Skin of body (tissue), 1 donor: ENCODE measurements at regions not wholly inside any gene's neighbourhood (a gene's known extent, or its start where the extent isn't known, plus 50 kb on each side); places are given as distances from the start of the nearest gene placed in this dataset.
"Not testable (repeated sequence)": the region's sequence is repeated elsewhere in the genome, so short reads cannot be mapped to it uniquely, and the experiment has no call there.

Experiments
- DNase-seq: peaks from one replicate; lab custom pipeline; 2025; lab: John Stamatoyannopoulos, UW

DNA sequence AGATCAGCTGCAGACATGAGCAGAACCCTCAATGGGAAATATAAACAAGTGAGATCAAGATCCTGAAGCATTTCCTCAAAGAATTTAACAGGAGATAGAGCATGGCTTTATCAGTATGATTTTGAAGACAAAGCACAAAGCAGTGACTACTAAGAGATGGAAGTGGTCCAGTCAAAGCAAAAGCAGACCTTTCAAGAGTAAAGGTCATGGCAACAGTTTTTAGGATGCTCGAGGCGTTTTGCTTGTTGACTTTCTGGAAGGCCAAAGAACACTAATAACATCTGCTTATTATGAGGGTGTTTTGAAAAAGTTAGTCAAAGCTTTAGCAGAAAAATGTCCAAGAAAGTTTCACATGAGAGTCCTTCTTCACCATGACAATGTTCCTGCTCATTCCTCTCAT is 128.5 kb downstream of the KCNE4 start:
- DNase-seq, result no peak

DNA sequence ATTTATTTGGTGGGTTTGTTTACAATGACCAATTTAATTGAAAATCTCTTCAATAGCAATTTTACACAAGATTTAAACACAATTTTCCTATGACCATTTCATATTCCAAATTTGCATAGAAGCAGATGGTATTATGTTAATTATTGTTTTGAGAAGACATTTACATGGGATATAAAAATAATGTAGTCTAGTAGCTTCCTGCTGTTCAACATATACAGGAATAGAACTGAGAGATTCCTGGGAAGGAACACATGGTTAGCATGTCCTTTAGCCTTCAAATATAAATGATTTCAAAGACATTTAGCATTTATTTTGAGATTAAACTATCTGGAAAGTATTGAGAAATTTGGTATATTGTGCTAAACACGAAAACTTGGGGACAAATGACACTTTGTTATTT is 129.6 kb downstream of the KCNE4 start:
- DNase-seq, result no peak

DNA sequence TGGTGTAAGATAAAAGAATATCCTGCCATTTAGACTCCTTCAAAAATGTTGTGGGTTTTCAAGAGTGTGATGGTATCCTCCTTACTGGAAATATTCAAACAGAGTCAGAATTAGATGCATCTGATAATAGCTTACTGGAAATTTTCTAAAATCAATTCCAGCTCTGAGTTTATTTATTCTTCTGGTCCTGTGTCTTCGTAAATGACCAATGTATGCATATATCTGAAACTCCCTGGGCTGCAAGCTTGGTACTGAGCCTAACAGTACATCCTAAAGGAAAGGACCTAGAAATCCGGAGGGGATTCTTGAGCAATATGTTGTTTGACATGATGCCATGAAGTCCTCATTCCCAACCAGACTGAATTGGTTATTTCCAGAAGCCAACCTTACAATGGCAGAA is 130.4 kb downstream of the KCNE4 start:
- no peak for DNase-seq

DNA sequence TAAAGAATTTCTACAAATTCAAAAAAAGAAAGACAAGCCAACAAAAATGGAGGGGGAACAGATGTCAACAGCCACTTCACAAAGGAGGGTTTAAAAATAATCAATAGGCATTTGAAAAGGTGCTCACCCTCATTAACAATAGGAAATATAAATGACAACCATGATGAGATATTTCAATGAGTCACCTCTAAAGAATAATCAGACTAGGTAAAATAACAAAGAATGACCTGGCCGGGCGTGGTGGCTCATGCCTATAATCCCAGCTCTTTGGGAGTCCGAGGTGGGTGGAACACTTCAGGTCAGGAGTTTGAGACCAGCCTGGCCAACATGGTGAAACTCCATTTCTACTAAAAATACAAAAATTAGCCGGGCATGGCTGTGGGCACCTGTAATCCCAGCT is 133.6 kb downstream of the KCNE4 start:
- no peak for DNase-seq

DNA sequence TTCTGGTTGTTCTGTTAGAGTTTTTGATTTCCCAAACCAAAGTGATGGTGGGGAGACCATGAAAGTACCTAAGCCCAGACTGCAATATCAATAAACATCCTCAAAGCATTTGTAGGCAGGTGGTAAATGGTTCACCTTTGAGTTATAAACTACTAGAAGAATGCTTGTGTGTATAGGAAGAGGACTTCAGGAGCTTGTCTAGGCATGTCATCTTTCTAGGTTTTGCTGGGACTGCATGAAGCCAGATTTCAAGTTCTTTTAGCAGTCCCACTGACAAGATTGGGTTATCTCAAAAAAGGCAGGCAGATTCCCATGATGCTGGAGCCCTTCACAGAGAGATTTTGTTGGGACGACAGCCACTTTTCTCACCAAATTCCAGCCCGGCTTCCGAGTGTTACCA is 135.3 kb downstream of the KCNE4 start:
- DNase-seq, result no peak

DNA sequence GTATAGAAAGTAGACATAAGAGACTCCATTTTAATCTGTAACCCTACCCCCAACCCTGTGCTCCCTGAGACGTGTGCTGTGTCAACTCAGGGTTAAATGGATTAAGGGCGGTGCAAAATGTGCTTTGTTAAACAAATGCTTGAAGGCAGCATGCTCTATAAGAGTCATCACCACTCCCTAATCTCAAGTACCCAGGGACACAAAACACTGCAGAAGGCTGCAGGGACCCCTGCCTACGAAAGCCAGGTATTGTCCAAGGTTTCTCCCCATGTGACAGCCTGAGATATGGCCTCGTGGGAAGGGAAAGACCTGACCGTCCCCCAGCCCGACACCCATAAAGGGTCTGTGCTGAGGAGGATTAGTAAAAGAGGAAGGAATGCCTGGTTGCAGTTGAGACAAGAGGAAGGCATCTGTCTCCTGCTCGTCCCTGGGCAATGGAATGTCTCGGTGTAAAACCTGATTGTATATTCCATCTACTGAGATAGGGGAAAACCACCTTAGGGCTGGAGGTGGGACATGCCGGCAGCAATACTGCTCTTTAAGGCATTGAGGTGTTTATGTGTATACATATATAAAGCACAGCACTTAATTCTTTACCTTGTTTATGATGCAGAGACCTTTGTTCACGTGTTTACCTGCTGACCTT is 138.7 kb downstream of the KCNE4 start:
- not testable (repeated sequence) for DNase-seq

DNA sequence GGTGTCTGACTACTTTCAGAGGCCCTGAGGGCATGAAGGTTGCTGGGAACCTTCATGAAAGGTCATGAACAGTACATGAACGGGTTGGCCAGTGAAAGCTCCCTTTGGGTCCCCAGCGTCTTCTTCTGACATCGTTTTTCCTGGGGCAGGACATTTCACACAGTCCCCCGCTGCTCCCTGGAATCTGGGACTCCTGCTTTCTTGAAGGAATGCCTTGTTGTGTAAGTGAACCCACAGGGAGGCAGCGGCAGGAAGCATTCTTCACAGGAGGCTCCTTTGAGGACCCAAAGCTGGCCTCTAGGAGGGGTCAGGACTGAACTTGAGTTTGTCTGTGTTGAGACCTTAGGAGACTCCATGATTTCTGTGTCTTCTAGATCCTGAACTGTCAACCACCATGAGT is 144.3 kb downstream of the KCNE4 start:
- DNase-seq, result no peak

DNA sequence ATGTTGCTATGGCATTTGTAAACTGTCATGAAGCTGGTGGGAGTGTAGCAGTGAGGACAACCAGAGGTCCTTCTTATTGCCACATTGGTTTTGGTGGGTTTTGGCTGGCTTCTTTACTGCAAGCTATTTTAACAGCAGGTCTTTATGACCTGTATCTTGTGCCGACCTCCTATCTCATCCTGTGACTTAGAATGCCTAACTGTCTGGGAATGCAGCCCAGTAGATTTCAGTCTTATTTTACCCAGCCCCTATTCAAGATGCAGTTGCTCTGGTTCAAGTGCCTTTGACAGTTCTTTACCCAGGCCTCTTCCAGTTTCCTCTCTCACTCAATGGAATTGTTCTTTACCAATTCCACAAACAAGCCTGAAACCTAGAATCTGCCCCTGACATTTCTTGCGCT is 145.1 kb downstream of the KCNE4 start:
- DNase-seq, result no peak

DNA sequence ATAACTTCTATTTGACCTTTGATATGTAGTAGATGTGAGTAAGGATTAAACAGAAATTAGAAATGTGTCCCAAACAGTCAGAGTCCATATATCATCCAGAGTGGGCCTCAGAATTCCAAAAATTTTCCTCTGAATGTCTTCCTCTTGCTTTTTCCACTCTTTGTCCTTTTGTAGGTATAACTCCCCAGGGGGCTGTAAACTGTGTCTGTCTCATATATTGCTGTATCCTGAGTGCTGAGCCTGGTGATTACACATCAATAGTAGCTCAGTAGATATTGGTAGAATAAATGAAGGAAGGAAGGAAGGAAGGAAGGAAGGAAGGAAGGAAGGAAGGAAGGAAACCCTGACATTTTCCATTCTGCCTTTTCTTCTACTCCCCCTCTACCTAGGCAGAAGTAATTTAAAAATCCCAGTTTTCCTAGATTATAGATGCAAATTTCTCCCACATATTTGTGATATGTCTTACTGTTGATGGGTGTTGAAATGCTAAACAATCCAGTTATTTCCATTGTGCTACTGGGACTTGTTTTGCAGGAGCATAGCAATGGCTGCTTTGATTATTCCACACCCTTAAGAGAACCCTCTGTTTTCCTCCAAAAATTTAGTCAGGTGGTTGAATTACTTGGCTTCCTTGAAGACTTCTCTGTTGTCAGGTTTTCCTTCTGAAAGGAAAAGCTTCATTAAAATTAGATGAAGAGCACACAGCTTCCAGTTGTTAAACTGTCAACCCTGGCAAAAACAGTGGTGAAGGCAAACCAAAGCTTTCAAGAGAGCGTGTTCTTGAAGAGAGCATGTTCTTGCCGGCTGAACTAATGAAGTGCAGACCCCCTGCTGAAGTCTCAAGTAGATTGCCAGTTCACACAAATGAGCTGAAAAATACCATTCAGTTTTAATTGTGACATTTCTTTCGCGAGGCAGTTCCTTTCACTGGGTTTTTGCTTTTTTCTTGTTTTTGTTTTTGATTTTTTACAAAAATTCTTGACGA is 147.8 kb downstream of the KCNE4 start:
- no peak for DNase-seq

DNA sequence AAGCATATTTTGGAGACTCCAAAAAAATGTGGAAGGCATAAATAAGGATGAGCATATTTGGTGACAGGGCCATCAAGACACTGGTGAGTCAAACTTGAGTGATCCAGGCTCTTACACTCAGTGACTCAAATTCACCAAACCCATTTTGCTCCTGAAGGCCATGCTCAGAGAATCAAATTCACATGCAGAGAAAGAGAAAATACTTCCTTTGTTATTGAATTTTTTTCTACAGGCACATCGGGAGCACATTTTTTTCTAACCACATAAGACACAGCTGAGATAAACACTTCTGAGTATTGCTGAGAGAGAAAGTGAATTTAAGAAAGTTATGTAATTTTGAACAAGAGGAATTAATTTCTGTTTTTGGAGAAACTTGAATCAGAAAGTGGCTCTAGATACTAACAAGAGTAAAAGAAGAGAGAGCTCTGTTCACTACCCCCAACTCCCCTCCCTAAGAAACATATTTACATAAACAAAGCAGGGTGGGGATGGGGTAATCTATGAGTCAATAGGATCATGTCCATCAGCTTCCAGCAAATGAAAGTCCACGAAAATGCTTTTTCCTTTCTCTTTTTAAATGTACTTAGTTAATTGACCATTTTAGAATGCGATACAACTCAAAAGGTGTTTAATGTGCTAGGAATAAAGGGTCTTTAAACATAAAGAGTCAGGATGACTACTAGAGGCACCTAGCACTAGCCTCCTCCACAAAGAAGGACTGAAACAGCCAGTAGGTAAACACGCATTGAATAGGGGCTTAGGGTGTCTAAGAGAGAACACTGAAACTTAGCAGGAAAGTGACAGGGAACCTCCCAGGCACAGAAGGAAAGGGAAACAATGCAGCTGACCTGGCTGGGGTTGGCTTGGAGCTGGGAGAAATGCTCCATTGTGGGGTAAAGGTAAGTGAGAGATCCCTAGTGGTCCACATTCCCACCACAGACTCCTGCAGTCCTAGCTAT is 152.3 kb downstream of the KCNE4 start:
- peak; percentile 52 for DNase-seq

DNA sequence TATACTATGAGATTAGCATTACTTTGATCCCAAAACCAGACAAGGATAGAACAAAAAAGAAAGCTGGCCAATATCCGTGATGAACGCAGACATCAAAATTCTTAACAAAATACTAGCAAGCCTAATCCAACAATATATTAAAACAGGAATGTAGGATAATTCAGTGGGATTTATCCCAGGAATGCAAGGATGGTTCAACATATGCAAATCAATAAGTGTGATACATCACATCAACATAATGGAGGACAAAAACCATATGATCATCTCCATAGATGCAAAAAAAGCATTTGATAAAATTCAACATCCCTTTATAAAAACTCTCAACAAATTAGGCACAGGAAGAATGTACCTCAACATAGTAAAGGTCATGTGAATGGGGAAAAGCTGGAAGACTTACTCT is 158.5 kb downstream of the KCNE4 start:
- no peak for DNase-seq

DNA sequence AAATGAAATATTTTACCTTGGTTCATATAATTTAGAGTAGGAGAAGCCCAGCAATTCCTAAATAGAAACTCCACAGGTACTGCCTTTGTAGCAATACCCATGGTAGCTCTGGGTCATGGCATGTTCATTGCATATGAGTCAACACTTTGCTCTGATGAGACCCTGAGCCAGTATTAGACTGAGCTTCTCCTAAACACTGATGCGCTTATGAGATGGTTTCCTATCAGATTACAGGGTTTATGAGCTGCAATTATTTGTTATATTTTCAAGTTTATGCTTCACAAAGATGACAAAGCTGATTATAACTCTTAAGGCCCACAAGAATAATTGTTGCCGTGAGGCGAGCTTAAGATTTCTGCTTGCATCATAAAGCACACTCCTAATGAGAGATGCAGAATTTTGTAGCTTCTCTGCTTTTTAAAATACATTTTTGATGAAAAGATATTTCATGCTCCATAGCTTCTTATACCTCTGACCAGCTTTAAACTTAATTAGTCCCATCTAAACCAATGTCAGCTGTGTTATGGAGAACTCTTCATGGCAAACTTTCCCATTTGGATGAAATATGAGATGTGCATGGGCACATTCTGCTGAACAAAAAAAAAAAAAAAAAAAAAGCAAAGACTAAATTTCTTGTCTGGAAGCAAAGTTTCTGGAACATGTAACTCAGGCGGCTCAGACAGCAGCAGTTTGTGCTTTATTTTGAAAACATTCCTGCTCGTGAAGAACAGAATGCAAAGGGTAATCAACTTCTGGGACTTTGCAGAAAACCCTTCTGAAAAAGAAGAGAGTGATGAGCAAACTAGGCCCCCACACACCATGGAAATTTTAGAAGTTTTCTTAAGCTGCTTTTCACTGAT is 162.6 kb downstream of the KCNE4 start:
- DNase-seq, result no peak

DNA sequence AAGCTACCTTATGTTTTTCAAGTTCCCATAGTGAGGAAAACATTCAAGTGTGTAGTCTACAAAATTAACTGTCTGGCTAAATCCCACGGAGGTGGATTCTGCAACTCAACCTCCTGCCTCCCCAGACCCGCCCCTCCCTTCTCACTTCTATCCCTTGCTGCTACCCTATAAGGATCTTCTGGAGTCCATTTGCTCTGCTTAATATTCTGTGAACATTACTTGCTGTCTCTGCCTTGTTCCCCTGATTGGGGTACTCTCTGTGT is 163.2 kb downstream of the KCNE4 start:
- DNase-seq, result no peak

DNA sequence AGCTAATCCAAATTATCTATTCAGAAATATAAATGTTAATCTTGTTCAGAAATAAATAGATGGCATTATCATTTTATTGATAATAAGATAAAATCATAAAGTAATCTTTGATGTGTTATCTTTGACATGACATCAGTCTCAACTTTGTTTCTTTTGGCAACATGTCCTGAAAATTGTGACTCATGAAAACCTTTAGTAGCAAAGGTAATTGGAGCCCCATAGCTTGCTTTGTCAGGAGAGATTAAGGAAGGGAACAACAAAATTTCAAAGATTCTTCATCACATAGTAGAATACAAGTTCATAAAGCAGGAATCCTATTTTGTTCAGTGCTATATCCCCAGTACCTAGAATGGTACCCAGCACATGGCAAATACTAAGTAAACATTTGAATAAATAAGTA is 165.4 kb downstream of the KCNE4 start:
- DNase-seq, result no peak

DNA sequence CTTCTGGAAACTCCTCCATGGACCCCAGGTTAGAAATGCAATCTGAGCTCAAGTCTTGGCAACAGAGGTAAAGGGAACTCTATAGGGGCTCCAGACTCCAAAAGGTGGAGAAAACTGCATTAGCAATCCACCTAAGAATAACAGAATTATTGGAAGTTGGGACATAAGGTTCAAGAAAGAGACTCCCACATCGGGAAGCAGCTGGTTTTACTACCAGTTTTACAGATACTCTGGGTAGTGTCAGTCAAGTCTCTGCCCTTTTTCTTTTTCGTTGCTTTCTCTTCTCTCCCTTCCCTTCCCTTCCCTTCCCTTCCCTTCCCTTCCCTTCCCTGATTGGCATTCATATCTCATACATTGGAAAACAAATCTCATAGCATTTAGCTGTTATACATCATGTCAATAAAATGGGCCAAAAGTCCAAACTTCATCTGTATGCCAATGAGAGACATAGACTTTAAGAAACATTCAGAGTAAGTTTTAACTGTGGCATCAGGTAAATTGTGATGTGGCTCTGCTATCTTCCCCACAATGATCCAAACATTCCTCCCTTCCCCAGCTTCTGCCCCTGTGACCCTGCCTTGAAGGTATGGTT is 166.7 kb downstream of the KCNE4 start:
- no peak for DNase-seq

DNA sequence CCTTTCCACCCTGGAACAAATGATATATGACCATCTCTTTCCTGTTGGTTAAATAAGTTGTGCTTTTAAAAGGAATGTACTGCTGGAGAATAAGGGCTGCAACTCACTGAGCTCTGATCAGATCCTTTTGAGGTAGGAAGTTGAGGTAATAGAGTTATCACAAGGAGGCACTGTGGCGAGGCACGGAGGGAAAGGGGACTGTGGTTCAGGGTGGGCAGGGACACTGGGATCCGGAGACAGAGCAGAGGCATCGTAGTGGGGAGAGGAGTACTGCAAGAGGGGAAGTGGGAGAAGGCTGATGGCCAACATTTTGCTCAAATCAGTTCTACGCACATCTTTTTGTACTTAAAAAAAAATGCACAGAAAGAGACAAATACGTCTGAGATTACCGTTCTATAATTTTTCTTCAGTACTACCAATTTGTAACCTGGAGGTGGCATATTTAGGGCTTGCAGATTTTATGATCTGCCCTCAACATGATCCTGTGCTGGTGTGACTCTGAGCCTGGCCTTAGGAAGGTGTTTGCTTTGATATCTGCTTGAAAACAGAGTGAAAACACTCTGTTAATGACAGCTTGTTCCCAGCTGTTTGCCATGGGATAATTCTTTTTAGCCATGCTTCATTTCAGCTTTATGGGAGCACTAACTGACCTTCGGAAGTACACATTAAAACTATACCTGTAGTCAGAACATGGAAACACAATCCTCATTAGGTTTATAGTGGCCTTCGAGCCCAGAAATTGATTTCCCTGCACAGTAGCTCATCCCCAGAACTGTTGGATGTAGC is 168.1 kb downstream of the KCNE4 start:
- DNase-seq, result no peak

DNA sequence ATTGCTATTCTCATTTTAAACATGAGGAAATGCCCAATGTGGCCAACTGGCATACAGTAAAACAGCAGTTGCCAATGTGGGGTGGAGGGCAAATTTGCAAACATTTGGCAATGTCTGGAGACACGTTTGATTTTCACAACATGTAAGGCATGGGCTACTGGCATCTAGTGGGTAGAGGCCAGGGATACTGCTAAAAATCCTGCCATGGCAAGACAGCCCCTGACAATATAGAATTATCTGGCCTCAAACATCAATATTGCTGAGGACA is 168.6 kb downstream of the KCNE4 start:
- no peak for DNase-seq

DNA sequence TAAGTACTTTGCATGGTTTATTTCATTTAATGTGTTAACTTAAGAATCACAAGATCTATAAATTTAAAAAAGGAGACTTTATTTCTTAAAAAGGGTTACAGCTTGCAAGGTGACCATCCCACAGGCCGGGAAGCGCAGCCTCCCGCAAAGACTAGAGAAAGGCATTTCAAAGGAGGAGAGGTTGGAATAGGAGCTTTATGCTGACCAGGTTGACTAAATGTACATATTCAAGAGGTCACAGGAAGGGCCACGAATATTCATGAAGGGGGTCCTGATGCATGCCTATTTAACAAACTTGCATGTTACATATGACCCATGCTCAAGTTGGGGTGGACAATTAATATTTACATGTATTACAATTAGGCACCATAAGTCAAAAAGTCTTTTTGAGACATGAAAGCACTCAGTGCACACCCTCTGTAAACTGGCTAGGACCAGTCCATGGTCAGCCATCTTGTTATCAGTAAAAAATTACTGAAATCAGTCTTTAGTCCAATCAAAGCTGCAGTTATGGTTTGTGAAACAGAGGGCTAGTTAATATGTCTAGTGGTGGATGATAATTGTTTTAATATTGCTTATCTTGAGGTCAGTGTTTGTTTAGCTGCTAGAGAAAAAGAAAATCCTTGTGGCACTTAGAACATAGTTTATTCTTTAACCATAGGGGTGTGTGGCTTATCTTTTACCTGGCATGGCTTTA is 169.3 kb downstream of the KCNE4 start:
- no peak for DNase-seq

DNA sequence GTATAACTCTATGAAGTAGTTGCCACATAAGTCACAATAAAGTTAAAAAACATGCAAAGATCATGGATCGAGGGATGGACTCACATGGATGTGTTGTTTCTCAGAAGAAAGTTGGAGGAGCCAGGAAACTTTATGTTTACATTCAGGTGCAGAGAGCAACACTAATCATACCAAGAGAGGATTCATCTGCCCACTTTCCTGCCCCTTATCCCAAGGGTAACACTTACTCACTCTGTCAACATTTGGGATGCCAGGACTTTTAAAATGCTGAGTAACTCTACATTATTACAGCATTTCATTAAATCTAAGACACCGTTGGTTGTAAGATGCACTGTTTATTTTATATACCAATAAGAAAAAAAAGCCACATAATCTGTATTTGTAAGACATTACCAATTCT is 170.4 kb downstream of the KCNE4 start:
- DNase-seq, result no peak

DNA sequence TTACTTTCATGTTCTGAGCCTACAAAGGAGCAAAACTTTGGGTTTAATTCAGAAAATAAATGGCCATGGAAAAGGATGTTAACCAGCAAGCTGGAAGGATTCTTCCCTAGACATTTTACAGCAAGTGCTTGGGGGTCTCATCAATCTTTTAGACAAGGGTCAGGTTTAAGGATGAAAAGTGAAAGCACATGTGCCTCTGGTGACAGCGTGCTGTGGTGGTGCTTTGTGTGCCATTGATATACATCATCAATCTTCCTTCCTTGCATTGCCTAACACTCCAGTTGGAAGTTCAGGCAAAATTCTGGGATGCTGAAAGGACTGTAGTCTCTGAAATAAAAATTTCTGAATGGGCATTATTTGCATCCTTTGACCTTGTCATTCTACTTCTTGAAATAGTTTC is 171.2 kb downstream of the KCNE4 start:
- DNase-seq, result no peak
